ENCODE measurements at regions not wholly inside any gene's neighbourhood (a gene's known extent, or its start where the extent isn't known, plus 50 kb on each side); places are given as distances from the start of the nearest gene placed in this dataset.

DNA sequence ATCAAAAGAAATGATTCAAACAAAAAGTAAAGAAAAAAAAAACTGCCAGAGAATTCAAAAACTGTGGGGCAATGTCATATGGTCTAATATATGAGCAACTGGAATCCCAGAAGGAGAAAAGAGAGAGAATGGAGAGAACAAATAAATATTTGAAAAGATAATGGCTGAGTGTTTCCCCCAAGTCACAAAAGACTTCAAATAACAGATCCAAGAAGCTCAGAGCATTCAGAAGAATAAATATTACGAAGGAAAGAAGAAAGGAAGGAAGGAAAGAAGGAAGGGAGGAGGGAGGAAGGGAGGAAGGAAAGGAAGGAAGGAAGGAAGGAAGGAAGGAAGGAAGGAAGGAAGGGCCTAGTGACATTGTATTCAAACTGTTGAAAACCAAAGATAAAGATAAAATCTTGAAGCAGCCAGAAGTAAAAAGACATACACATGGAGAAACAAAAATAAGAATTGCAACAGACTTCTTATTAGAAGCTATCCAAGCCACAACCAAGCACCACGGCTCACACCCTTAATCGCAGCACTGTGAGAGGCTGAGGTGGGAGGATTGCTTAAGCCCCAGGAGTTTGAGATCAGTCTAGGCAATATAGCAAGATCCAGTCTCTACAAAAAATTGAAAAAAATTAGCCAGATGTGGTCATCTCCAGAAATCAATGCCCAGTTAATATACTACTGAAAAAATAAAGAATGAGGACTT lies 118.9 kb upstream of the IGSF10 start:
- no peaks in the 10 kb centered on the region for H3K9me3 ChIP-seq (ENCODE audit: low read depth)
- Mint-ChIP-seq H3K9me3 (no peaks in the 10 kb centered on the region), H3K27me3 (ENCODE audit: insufficient read depth, low read depth) (no peaks in the 10 kb centered on the region), H3K4me1 (no peaks in the 10 kb centered on the region), H3K36me3 (no peaks in the 10 kb centered on the region), H3K27ac (no peak overlapping the region), H3K4me3 (no peak overlapping the region)
- DNase-seq (ENCODE audit: low spot score) = no peak
- no peaks in the 10 kb centered on the region for H3K27me3 ChIP-seq
- no peaks in the 10 kb centered on the region for H3K4me1 ChIP-seq
- no peak overlapping the region for H3K27ac ChIP-seq
- H3K9ac ChIP-seq = no peak overlapping the region
- H3K79me2 ChIP-seq (ENCODE audit: low read depth) = no peaks in the 10 kb centered on the region
- no peaks in the 10 kb centered on the region for H3K36me3 ChIP-seq
- H3K4me3 ChIP-seq = no peak overlapping the region
- H4K20me1 ChIP-seq (ENCODE audit: low read depth) = no peaks in the 10 kb centered on the region
- no peak overlapping the region for H3K4me2 ChIP-seq
- TF ChIP-seq, protein P1, sequence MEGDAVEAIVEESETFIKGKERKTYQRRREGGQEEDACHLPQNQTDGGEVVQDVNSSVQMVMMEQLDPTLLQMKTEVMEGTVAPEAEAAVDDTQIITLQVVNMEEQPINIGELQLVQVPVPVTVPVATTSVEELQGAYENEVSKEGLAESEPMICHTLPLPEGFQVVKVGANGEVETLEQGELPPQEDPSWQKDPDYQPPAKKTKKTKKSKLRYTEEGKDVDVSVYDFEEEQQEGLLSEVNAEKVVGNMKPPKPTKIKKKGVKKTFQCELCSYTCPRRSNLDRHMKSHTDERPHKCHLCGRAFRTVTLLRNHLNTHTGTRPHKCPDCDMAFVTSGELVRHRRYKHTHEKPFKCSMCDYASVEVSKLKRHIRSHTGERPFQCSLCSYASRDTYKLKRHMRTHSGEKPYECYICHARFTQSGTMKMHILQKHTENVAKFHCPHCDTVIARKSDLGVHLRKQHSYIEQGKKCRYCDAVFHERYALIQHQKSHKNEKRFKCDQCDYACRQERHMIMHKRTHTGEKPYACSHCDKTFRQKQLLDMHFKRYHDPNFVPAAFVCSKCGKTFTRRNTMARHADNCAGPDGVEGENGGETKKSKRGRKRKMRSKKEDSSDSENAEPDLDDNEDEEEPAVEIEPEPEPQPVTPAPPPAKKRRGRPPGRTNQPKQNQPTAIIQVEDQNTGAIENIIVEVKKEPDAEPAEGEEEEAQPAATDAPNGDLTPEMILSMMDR (IDR thresholded peaks at IDR 0.05) = no peak
- TF ChIP-seq EZH2phosphoT487 (IDR thresholded peaks at IDR 0.05) (no peak), EZH2 (IDR thresholded peaks at IDR 0.05) (no peak)
- H3F3A ChIP-seq (ENCODE audit: low read depth) = no peaks in the 10 kb centered on the region
- H2AFZ ChIP-seq (replicated peaks) = no peak overlapping the region

DNA sequence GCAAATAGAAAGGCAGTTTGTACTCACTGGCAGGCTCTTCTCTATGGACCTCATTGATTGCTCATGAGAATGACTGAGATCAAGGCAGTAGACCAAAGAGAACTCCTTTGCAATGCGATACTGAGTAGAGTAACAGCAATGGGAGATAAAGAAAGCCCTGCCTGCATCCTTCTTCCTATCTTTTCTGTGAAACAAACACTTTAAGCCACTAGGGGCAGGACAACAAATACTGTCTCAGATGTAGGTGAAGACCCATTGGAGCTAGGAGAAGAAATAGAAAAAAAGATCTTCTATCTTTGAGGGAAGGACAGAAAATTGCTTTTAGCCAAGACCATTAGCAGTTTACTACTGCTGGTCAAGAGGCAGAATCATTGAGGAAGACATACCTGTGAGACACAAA lies 117.6 kb upstream of the IGSF10 start:
- H3K27me3 ChIP-seq = no peaks in the 10 kb centered on the region

DNA sequence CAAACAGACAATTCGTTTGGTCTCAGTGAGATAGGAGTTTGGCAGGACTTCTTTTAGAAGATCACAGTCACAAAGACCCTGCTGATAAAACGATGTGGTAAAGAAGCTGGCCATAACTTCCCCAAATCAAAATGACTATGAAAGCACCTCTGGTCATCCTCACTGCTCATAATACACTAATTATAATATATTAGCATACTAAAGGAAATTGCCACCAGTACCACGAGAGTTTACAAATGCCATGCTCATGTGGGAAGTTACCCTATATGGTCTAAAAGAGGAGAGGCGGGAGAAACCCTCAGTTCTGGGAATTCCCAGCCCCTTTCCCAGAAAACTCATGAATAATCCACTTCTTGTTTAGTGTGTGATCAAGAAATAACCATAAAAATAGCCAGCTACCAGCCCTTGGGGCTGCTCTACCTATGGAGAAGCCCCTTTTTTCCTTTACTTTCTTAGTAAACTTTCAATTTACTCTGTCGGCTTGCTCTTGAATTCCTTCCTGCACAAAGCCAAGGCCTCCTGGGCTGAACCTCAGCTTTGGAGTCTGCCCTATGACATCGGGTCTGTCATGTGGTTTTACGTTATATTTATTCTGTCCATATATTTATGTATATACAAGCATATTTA lies 115.8 kb upstream of the IGSF10 start:
- Histone ChIP-seq H3K4me1 (no peaks in the 10 kb centered on the region), H3K79me2 (ENCODE audit: low read depth) (no peaks in the 10 kb centered on the region), H3K9ac (no peak overlapping the region), H3K36me3 (no peaks in the 10 kb centered on the region), H4K20me1 (ENCODE audit: low read depth) (no peaks in the 10 kb centered on the region), H3K27me3 (no peaks in the 10 kb centered on the region), H3K27ac (no peak overlapping the region), H3F3A (ENCODE audit: low read depth) (no peaks in the 10 kb centered on the region), H3K9me3 (ENCODE audit: low read depth) (no peaks in the 10 kb centered on the region), H2AFZ (replicated peaks) (no peak overlapping the region), H3K4me3 (no peak overlapping the region), H3K4me2 (no peak overlapping the region)
- no peaks in the 10 kb centered on the region for H3K36me3 Mint-ChIP-seq
- no peak overlapping the region for H3K27ac Mint-ChIP-seq
- no peaks in the 10 kb centered on the region for H3K4me1 Mint-ChIP-seq
- no peaks in the 10 kb centered on the region for H3K27me3 Mint-ChIP-seq (ENCODE audit: insufficient read depth, low read depth)
- no peaks in the 10 kb centered on the region for H3K9me3 Mint-ChIP-seq
- no peak for DNase-seq (ENCODE audit: low spot score)
- TF ChIP-seq EZH2 (IDR thresholded peaks at IDR 0.05) = no peak
- no peak for TF ChIP-seq EZH2phosphoT487 (IDR thresholded peaks at IDR 0.05)
- no peak overlapping the region for H3K4me3 Mint-ChIP-seq

More for the DNA sequence above, 117.6 kb upstream of the IGSF10 start:
- H4K20me1 ChIP-seq (ENCODE audit: low read depth) = no peaks in the 10 kb centered on the region
- no peaks in the 10 kb centered on the region for H3K4me1 ChIP-seq
- H3K4me1 Mint-ChIP-seq = no peaks in the 10 kb centered on the region
- no peaks in the 10 kb centered on the region for H3K36me3 Mint-ChIP-seq
- no peaks in the 10 kb centered on the region for H3K9me3 Mint-ChIP-seq
- TF ChIP-seq EZH2phosphoT487 (IDR thresholded peaks at IDR 0.05) = no peak
- TF ChIP-seq, protein P1 (IDR thresholded peaks at IDR 0.05) = peak; percentile 14
- no peak overlapping the region for H2AFZ ChIP-seq (replicated peaks)
- H3K9ac ChIP-seq = no peak overlapping the region
- no peaks in the 10 kb centered on the region for H3K79me2 ChIP-seq (ENCODE audit: low read depth)
- H3K27ac ChIP-seq = no peak overlapping the region
- no peaks in the 10 kb centered on the region for H3F3A ChIP-seq (ENCODE audit: low read depth)
- H3K27me3 Mint-ChIP-seq (ENCODE audit: insufficient read depth, low read depth) = no peaks in the 10 kb centered on the region
- H3K9me3 ChIP-seq (ENCODE audit: low read depth) = no peaks in the 10 kb centered on the region
- no peak overlapping the region for H3K4me3 Mint-ChIP-seq
- no peak for DNase-seq (ENCODE audit: low spot score)
- H3K4me3 ChIP-seq = no peak overlapping the region
- H3K36me3 ChIP-seq = no peaks in the 10 kb centered on the region
- no peak overlapping the region for H3K27ac Mint-ChIP-seq
- H3K4me2 ChIP-seq = no peak overlapping the region

DNA sequence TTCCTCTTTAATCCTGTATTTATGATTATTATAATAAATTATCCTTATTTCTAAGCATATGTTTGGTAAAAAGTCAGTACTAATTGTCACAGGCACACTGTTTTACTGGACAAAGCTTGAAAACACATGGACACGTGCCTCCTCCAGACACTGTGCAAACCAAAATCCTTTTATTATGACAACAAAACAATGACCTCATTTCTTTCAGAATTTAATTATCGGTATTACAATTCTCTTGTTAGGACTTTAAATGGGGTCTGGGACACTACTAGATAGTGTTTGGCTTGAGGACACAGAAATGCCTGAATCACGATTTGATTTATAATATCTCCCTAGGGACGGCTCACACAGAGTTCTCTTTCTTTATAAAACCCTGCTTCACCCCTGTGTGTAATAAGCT lies 107.3 kb upstream of the IGSF10 start:
- H3K36me3 ChIP-seq = no peaks in the 10 kb centered on the region
- H3K9me3 ChIP-seq (ENCODE audit: low read depth) = no peaks in the 10 kb centered on the region
- Mint-ChIP-seq H3K4me3 (no peak overlapping the region), H3K27ac (no peak overlapping the region), H3K4me1 (peaks cover 6% of the 10 kb centered on the region), H3K27me3 (ENCODE audit: insufficient read depth, low read depth) (no peaks in the 10 kb centered on the region), H3K36me3 (no peaks in the 10 kb centered on the region), H3K9me3 (peaks cover 5% of the 10 kb centered on the region)
- no peak overlapping the region for H3K4me2 ChIP-seq
- no peak overlapping the region for H3K9ac ChIP-seq
- H3K4me3 ChIP-seq = no peak overlapping the region
- H3K27ac ChIP-seq = no peak overlapping the region
- TF ChIP-seq EZH2 (IDR thresholded peaks at IDR 0.05) (no peak), EZH2phosphoT487 (IDR thresholded peaks at IDR 0.05) (no peak)
- TF ChIP-seq, protein P1 (IDR thresholded peaks at IDR 0.05) = no peak
- DNase-seq (ENCODE audit: low spot score) = no peak
- H3F3A ChIP-seq (ENCODE audit: low read depth) = no peaks in the 10 kb centered on the region
- no peaks in the 10 kb centered on the region for H4K20me1 ChIP-seq (ENCODE audit: low read depth)
- no peak overlapping the region for H2AFZ ChIP-seq (replicated peaks)
- no peaks in the 10 kb centered on the region for H3K79me2 ChIP-seq (ENCODE audit: low read depth)
- peaks cover 12% of the 10 kb centered on the region for H3K4me1 ChIP-seq
- no peaks in the 10 kb centered on the region for H3K27me3 ChIP-seq
